GM18502 (cell line): ENCODE measurements at regions not wholly inside any gene's neighbourhood (a gene's known extent, or its start where the extent isn't known, plus 50 kb on each side); places are given as distances from the start of the nearest gene placed in this dataset.
"Not testable (repeated sequence)": the region's sequence is repeated elsewhere in the genome, so short reads cannot be mapped to it uniquely, and the experiment has no call there.

ENCODE experiments used
- ATAC-seq: cut with Tn5 transposase; IDR thresholded peaks from one replicate; pipeline ENCODE4 v1.9.1; 2021; ENCODE audit warnings: mild to moderate bottlenecking; ENCODE audit not compliant: unreplicated experiment, poor library complexity

- ATAC-seq: no peak
These were observed 100.9 kb upstream of the MARCKS start for GRCh38 chr6:113756290-113756665.

GRCh38 chr6:113758214-113758613 is 98.9 kb upstream of the MARCKS start:
- no peak for ATAC-seq

- ATAC-seq: no peak
These were observed 98.1 kb upstream of the MARCKS start for GRCh38 chr6:113758826-113759574.

- ATAC-seq: peak; percentile 15
These were observed 94.5 kb upstream of the MARCKS start for GRCh38 chr6:113762641-113763040.

GRCh38 chr6:113763311-113763766 is 93.8 kb upstream of the MARCKS start:
- ATAC-seq: peak; percentile 12

- ATAC-seq: peak; percentile 67
These were observed 93.3 kb upstream of the MARCKS start for GRCh38 chr6:113763876-113764275.

- ATAC-seq: no peak
These were observed 91.2 kb upstream of the MARCKS start for GRCh38 chr6:113765909-113766308.

GRCh38 chr6:113767985-113768384 is 89.2 kb upstream of the MARCKS start:
- no peak for ATAC-seq

GRCh38 chr6:113772961-113773360 is 84.2 kb upstream of the MARCKS start:
- ATAC-seq: no peak

GRCh38 chr6:113774127-113774825 is 82.9 kb upstream of the MARCKS start:
- ATAC-seq: no peak

GRCh38 chr6:113776998-113777397 is 80.1 kb upstream of the MARCKS start:
- no peak for ATAC-seq

- ATAC-seq: no peak
These were observed 79.5 kb upstream of the MARCKS start for GRCh38 chr6:113777601-113778000.

GRCh38 chr6:113779656-113780055 is 77.5 kb upstream of the MARCKS start:
- no peak for ATAC-seq

GRCh38 chr6:113782636-113783035 is 74.5 kb upstream of the MARCKS start:
- ATAC-seq: no peak

GRCh38 chr6:113786168-113786567 is 71.0 kb upstream of the MARCKS start:
- no peak for ATAC-seq

- ATAC-seq: no peak
These were observed 68.6 kb upstream of the MARCKS start for GRCh38 chr6:113788586-113788985.

GRCh38 chr6:113791225-113791624 is 65.9 kb upstream of the MARCKS start:
- not testable (repeated sequence) for ATAC-seq

GRCh38 chr6:113795371-113795770 is 61.8 kb upstream of the MARCKS start:
- ATAC-seq: not testable (repeated sequence)

- ATAC-seq: no peak
These were observed 61.1 kb upstream of the MARCKS start for GRCh38 chr6:113796038-113796437.

- ATAC-seq: no peak
These were observed 54.4 kb upstream of the MARCKS start for GRCh38 chr6:113802779-113803178.

- ATAC-seq: peak; percentile 92
These were observed 51.9 kb upstream of the MARCKS start for GRCh38 chr6:113805173-113805790.
